HepG2 (cell line): ENCODE measurements at regions not wholly inside any gene's neighbourhood (a gene's known extent, or its start where the extent isn't known, plus 50 kb on each side); places are given as distances from the start of the nearest gene placed in this dataset.
"Not testable (repeated sequence)": the region's sequence is repeated elsewhere in the genome, so short reads cannot be mapped to it uniquely, and the experiment has no call there.

Experiments used
- ATAC-seq: fragments of 200-7000 bp; cut with Tn5 transposase; 3 replicates; pipeline ENCODE4 v1.9.1; 2020; ENCODE audit warnings: mild to moderate bottlenecking, moderate library complexity
- BruUV-seq: library from RNA; stranded (reverse); fragments of 400-500 nt; replicated peaks from 2 replicates; lab custom pipeline; 2021; lab: Mats Ljungman, UMichigan
- CTCF ChIA-PET: fragments of 300-600 bp; formaldehyde crosslinking; extraction: SDS; loops from one replicate; lab custom pipeline; 2021; ENCODE audit warnings: low total read pairs, inconsistent platforms, low intra/inter-chr PET ratio; lab: Yijun Ruan, JAX
- POLR2A ChIA-PET: fragments of 350-600 bp; sonication (Branson Sonifier 250); formaldehyde crosslinking; loops from one replicate; lab custom pipeline; 2020; ENCODE audit warnings: antibody characterized with exemption, inconsistent platforms; lab: Yijun Ruan, JAX
- DNase-seq: peaks from one replicate; pipeline ENCODE4 v3.0.0-alpha.2; 2015; ENCODE audit warnings: low spot score
- FAIRE-seq: peaks from 3 replicates; lab custom pipeline; 2011; peaks lifted over from hg19 to GRCh38; lab: Jason Lieb, UNC
- H2AFZ ChIP-seq: one replicate; pipeline ENCODE4 v1.6.1; 2011; ENCODE audit warnings: low read length, inconsistent platforms
- H3K27ac ChIP-seq: fragments of 300-600 bp; 3 replicates; pipeline ENCODE4 v1.8.0; 2011; ENCODE audit warnings: mixed run types, mild to moderate bottlenecking, mixed read lengths, low read length, inconsistent platforms; ENCODE audit not compliant: insufficient read depth; ENCODE audit errors: extremely low read length
- H3K27me3 ChIP-seq, 2 experiments: fragments of 200-600 bp in 1 of 2; 2 replicates in 1 of 2; 3 replicates in 1 of 2; pipeline versions ENCODE4 v1.6.0 to v1.8.0; 2011; ENCODE audit warnings: low read length in 2 of 2, mild to moderate bottlenecking in 2 of 2, moderate library complexity in 2 of 2, inconsistent platforms in 1 of 2; ENCODE audit not compliant: insufficient read depth in 2 of 2, control insufficient read depth in 1 of 2
- H3K36me3 ChIP-seq, 2 experiments: fragments of 200-600 bp in 1 of 2; replicated peaks in 1 of 2; 2 replicates in 1 of 2; 3 replicates in 1 of 2; pipeline versions ENCODE4 v1.5.1 to v1.8.0; 2011; ENCODE audit warnings: low read length in 2 of 2, inconsistent platforms in 1 of 2; ENCODE audit not compliant: insufficient read depth in 2 of 2, control insufficient read depth in 1 of 2
- H3K4me1 ChIP-seq: 2 replicates; pipeline ENCODE4 v1.5.1; 2012; ENCODE audit warnings: low read length, inconsistent platforms; ENCODE audit not compliant: insufficient read depth
- H3K4me2 ChIP-seq: 2 replicates; pipeline ENCODE4 v1.6.0; 2011; ENCODE audit warnings: low read depth, low read length, inconsistent platforms
- H3K4me3 ChIP-seq, 3 experiments: fragments of 200-600 bp in 1 of 3; sonication (generic), shearing (Covaris generic) in 1 of 3; replicated peaks in 1 of 3; 2 replicates each; pipeline ENCODE4 v1.5.1; 2011 to 2016; ENCODE audit warnings: low read length in 3 of 3, inconsistent platforms in 2 of 3, low read depth in 2 of 3, mild to moderate bottlenecking in 2 of 3, control low read depth in 1 of 3, mixed read lengths in 1 of 3; ENCODE audit not compliant: insufficient read depth in 1 of 3
- H3K79me2 ChIP-seq: one replicate; pipeline ENCODE4 v1.6.1; 2011; ENCODE audit warnings: low read length, inconsistent platforms; ENCODE audit not compliant: insufficient read depth
- H3K9ac ChIP-seq: 2 replicates; pipeline ENCODE4 v1.6.0; 2011; ENCODE audit warnings: mild to moderate bottlenecking, low read depth, low read length, inconsistent platforms; ENCODE audit not compliant: insufficient read depth
- H3K9me3 ChIP-seq: 2 replicates; pipeline ENCODE4 v1.5.1; 2012; ENCODE audit warnings: mild to moderate bottlenecking, low read length
- H4K20me1 ChIP-seq: 2 replicates; pipeline ENCODE4 v1.6.0; 2011; ENCODE audit warnings: inconsistent platforms, mild to moderate bottlenecking, low read length, moderate library complexity; ENCODE audit not compliant: insufficient read depth
- AKAP8 ChIP-seq: sonication (generic); formaldehyde crosslinking; IDR thresholded peaks from 2 replicates; pipeline ENCODE4 v1.5.1; 2020; ENCODE audit warnings: mild to moderate bottlenecking, missing genetic modification reagents
- CAMTA2 ChIP-seq: sonication (generic); formaldehyde crosslinking; IDR thresholded peaks from 2 replicates; pipeline ENCODE4 v1.4.0; 2020; ENCODE audit warnings: mild to moderate bottlenecking, missing genetic modification reagents, borderline replicate concordance
- MBD4 ChIP-seq: IDR thresholded peaks from 2 replicates; pipeline ENCODE4 v1.6.1; 2012; ENCODE audit warnings: low read length, inconsistent platforms, borderline replicate concordance
- NFE2L1 ChIP-seq: sonication (generic); formaldehyde crosslinking; IDR thresholded peaks from 2 replicates; pipeline ENCODE4 v1.4.0; 2020; ENCODE audit warnings: missing genetic modification reagents, mild to moderate bottlenecking, borderline replicate concordance
- ZNF800 ChIP-seq: sonication (generic); formaldehyde crosslinking; IDR thresholded peaks from 2 replicates; pipeline ENCODE4 v1.4.0; 2020; ENCODE audit warnings: missing genetic modification reagents
- WGBS: methylation state at CpG from one replicate; pipeline ENCODE4 v1.1.6; 2017; ENCODE audit warnings: low lambda C conversion rate; 5-methylcytosine and 5-hydroxymethylcytosine counted together
- in situ Hi-C: cut with HindIII; loops from 2 replicates; pipeline ENCODE4 v1.10.0; 2017; ENCODE audit warnings: low pct_unique_long_range_greater_than_20kb; ENCODE audit not compliant: extremely low pct_ligation_motif_present
- intact Hi-C: fragments of 100-400 bp; cut with micrococcal nuclease; formaldehyde crosslinking; loops from one replicate; pipeline ENCODE4 v1.10.0; 2022; ENCODE audit not compliant: unreplicated experiment

DNA sequence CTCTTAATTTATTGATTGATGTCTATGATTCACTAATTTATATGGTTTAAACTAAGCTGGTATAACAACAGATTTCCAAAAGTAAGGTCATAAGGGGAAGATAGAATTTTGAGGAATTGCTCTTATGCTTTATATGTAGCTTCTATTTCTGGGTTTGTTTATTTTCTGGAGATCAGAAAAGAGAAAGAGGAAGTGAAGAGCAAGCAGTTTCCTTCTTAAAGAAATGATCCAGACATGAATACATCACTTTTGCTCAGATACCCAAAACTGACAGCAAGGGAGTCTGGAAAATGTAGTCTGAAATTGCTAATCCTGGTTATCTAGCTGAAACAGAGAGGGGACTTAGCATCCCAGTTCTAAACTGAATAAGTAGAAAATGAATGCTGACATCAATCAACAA, 912.5 kb upstream of the CRIM1 start (continued):
- TF ChIP-seq ZNF800 (no peak), CAMTA2 (CRISPR knock-in tag) (no peak), AKAP8 (CRISPR knock-in tag) (no peak), MBD4 (no peak), NFE2L1 (no peak)

- H3K4me1 ChIP-seq, H3K9ac ChIP-seq, H3K4me2 ChIP-seq, BruUV-seq, H4K20me1 ChIP-seq, H3K27me3 ChIP-seq, H3K79me2 ChIP-seq, H3K9me3 ChIP-seq, FAIRE-seq, POLR2A ChIA-PET, intact Hi-C loops, H3K4me3 ChIP-seq, in situ Hi-C loops, H3K36me3 ChIP-seq, H3K27ac ChIP-seq, ATAC-seq, H2AFZ ChIP-seq, CTCF ChIA-PET, DNase-seq: not testable (repeated sequence)
- WGBS, result 11% methylated on average over 9 of the region's 9 CpGs
Measured at GRCh38 chr2:35441575-35441974, 914.0 kb upstream of the CRIM1 start.

DNA sequence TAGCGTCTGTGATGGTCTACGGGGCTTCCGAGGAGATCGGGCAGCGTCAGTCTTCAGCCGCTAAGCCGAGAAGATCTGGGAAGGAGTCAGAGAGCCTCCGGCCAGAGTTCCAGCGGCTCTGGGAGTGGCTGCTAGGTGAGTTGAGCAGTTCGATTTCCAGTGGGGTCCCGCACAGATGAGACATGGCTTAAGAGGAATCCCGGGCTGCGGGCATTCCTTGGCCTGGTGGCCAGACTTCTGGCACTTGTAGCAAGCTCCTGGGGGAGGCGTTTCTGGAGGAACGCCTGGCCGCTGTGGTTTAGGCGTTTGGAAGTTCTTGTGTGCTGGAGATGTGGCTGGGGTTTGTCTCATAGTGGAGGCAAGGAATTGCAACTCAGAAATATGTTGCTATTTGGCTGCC, 915.3 kb upstream of the CRIM1 start:
- intact Hi-C loops, H3K27ac ChIP-seq, H3K9ac ChIP-seq, H4K20me1 ChIP-seq, POLR2A ChIA-PET, in situ Hi-C loops, H3K9me3 ChIP-seq, H3K27me3 ChIP-seq, FAIRE-seq, H3K79me2 ChIP-seq, H2AFZ ChIP-seq, H3K36me3 ChIP-seq, ATAC-seq, CTCF ChIA-PET, DNase-seq, H3K4me2 ChIP-seq, BruUV-seq, H3K4me1 ChIP-seq, H3K4me3 ChIP-seq: not testable (repeated sequence)
- 27% methylated on average over 17 of the region's 17 CpGs for WGBS

DNA sequence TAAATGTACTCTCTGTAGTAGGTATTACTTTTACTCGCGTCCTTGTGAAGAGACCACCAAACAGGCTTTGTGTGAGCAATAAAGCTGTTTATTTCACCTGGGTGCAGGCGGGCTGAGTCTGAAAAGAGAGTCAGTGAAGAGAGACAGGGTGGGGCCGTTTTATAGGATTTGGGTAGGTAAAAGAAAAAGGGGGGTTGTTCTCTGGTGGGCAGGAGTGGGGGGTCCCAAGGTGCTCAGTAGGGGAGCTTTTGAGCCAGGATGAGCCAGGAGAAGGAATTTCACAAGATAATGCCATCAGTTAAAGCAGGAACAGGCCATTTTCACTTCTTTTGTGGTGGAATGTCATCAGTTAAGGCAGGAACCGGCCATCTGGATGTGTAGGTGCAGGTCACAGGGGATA, 918.7 kb upstream of the CRIM1 start:
- H3K9ac ChIP-seq, H3K4me1 ChIP-seq, ATAC-seq, intact Hi-C loops, H3K4me3 ChIP-seq, H3K27ac ChIP-seq, POLR2A ChIA-PET, H4K20me1 ChIP-seq, BruUV-seq, DNase-seq, H3K4me2 ChIP-seq, H3K79me2 ChIP-seq, H3K36me3 ChIP-seq, in situ Hi-C loops, CTCF ChIA-PET, FAIRE-seq, H3K27me3 ChIP-seq, H3K9me3 ChIP-seq, H2AFZ ChIP-seq: not testable (repeated sequence)
- WGBS, result 28% methylated on average over 5 of the region's 5 CpGs
